ENCODE measurements at regions not wholly inside any gene's neighbourhood (a gene's known extent, or its start where the extent isn't known, plus 50 kb on each side); places are given as distances from the start of the nearest gene placed in this dataset.

GRCh38 chr15:100812802-100813201 lies 66.8 kb upstream of the ALDH1A3 start:
- TF ChIP-seq, protein P1, sequence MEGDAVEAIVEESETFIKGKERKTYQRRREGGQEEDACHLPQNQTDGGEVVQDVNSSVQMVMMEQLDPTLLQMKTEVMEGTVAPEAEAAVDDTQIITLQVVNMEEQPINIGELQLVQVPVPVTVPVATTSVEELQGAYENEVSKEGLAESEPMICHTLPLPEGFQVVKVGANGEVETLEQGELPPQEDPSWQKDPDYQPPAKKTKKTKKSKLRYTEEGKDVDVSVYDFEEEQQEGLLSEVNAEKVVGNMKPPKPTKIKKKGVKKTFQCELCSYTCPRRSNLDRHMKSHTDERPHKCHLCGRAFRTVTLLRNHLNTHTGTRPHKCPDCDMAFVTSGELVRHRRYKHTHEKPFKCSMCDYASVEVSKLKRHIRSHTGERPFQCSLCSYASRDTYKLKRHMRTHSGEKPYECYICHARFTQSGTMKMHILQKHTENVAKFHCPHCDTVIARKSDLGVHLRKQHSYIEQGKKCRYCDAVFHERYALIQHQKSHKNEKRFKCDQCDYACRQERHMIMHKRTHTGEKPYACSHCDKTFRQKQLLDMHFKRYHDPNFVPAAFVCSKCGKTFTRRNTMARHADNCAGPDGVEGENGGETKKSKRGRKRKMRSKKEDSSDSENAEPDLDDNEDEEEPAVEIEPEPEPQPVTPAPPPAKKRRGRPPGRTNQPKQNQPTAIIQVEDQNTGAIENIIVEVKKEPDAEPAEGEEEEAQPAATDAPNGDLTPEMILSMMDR (IDR thresholded peaks at IDR 0.05), result no peak
- TF ChIP-seq POLR2A (IDR thresholded peaks at IDR 0.05; ENCODE audit: low read depth), result no peak
- TF ChIP-seq POLR2AphosphoS5 (IDR thresholded peaks at IDR 0.05), result no peak
